HG02973 (cell line): ENCODE measurements at regions not wholly inside any gene's neighbourhood (a gene's known extent, or its start where the extent isn't known, plus 50 kb on each side); places are given as distances from the start of the nearest gene placed in this dataset.

Experiments used
- ATAC-seq: cut with Tn5 transposase; IDR thresholded peaks from one replicate; pipeline ENCODE4 v1.9.1; 2021; ENCODE audit warnings: moderate library complexity; ENCODE audit not compliant: unreplicated experiment

DNA sequence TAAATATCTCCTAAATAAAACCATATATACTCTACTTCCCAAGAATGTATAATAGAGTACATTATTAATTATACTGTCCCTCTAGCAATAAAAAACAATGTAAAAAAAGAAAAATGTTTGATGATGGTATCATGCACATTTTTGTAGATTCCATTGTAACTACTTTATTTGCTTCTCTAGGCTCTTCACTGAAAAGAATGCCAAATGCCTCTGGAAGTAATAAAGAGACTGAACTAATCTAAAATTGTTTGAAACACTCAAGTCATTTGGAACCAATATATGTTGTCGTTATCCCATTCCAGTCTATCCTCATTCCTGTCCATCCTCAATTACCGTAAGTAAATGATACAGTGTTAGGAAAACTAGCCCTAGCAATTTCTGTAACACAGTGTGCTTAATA is 233.6 kb downstream of the C12orf50 start:
- ATAC-seq: no peak

- ATAC-seq: no peak
These were observed 234.3 kb downstream of the C12orf50 start for GRCh38 chr12:87794854-87795253.

DNA sequence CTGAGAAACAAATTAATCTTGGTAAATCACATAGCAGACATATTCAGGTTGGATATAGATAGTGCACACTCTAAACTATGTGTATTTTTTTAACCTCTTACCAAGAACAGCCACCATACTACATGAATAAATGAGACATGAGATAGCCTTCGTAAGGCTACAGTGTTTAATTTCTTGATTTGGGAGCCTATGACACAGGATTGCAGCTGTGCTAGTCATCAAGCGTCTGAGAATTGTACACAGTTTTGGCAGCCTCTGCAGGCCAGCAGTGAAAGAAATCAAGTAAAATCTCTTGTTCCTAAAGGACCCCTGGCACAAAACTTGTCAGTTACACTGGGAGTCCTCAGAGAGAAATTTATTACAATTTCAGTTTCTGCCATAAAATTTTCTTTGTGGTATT is 236.1 kb downstream of the C12orf50 start:
- no peak for ATAC-seq

GRCh38 chr12:87784350-87784749 is 244.9 kb downstream of the C12orf50 start:
- no peak for ATAC-seq

DNA sequence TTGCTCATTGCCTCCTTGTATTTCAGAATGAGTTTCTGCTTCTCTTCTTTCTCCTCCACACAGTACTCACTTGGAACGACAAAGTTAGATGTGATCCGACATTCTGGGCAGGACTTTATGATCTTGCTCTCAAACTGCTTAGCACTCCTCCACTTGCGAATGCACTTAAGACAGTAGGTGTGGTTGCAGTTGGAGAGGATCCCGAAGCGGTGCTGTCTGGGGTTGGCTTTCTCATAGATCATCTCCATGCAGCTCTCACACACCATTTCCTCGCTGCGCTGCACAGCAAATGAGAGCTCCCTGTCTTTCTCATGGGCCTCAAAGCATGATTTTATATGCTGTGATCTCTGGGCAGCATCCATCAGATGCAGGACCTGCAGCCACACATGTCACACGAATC is 245.7 kb downstream of the C12orf50 start:
- ATAC-seq: no peak

GRCh38 chr12:87782838-87783237 is 246.4 kb downstream of the C12orf50 start:
- ATAC-seq: no peak

GRCh38 chr12:87779858-87780498 is 249.2 kb downstream of the C12orf50 start:
- ATAC-seq: no peak

- no peak for ATAC-seq
These were observed 250.2 kb downstream of the C12orf50 start for GRCh38 chr12:87779016-87779415.

DNA sequence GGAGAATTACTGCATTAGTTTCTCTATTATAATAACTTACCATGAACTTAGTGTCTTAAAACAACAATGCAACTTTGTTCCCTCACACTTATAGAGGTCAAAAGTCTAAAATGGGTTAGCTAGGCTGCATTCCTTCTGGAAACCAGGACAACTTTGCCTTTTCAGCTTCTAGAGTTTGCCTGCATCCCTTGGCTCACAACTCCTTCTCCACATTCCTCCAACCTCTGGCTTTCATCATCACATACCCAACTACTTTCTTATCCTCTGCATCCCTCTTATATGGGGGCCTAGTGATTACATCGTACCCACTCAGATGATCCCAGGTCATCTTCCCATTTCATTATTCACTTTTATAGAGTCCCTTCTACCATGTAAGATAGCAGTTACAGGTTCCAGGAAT is 251.1 kb downstream of the C12orf50 start:
- ATAC-seq: no peak

DNA sequence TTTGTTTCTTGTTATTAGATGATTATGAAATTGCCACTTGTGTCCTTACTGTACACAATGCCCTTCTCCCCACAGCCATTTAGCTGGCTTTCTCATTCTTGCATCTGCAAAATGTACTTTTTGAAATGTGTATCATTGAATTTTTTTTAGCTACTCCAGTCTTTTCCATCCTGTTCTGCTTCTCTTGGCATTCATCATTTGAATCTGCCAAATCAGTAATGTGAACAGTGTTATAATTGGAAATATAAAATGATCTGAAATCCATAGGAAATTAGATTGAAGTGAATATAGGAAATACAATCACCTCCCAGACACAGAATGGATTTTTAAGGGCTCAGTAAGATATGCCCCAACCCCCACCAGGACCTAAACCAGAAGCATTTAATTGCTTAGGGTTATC is 253.4 kb downstream of the C12orf50 start:
- ATAC-seq: no peak

DNA sequence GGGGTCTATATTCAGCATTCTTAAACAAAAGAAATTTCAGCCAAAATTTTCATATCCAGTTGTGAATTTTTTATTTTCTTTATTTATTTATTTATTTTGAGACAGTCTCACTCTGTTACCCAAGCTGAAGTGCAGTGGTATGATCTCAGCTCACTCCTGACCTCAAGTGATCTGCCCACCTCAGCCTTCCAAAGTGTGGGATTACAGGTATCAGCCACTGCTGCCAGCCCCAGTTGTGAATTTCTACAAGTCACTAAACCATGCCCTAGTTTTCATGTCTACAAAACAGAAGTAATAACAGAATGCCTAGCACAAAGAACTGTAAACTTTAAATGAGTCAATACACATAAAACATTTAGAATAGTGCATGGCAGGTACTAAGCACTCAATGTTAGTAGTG is 254.2 kb downstream of the C12orf50 start:
- no peak for ATAC-seq

DNA sequence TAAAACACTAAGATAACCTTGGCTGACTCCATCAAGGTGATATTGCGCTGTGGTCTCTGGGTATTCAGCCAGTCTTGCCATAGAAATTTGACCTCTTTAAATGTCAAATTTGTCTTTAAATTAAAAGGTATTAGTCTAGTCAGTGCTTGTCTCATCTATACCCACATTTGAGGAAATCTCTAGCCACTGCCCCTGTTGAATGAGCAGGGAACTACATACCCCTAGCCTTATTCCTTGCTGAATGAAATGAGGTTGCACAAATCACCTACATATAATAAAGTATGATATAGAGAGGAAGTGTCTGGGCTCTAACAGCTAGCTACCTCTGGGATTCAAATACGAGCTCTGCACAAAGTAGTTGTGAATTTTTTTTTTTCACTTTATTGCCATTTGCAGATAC is 256.8 kb downstream of the C12orf50 start:
- ATAC-seq: no peak

DNA sequence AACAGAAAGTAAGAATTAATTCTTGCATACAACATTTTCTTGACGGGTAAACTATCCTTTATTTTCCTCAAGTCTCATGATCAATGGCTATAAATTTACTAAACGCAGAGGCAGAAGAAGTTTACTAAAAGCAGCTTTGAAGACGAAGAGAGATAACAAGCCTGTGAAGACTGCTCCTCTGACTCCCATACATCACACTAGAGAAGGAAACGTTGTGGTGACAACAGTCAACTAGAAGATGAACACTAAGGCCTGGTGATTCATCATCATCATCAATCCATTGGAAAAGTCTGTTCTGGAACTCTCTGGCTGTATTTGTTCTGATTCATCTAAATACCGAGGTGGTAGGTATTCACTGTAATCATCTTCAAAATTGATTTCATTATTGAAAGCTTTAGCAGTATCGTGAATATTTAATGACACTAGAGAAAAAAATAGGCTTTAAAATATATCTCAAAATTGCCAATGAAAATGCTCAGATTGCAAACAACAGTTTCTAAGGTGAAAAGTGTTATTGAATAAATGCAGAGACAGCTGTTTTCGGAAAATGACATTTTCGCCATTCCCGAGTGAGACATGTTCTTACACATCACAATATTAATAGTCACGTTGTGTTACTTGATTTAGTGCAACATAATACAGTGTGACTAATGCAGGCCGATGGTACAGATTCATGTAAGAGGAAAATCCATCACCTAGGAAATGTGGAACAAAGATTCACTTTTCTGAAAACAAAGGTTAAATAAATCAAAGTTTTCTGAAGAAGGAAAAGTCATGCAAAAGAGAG is 260.5 kb downstream of the C12orf50 start:
- no peak for ATAC-seq

DNA sequence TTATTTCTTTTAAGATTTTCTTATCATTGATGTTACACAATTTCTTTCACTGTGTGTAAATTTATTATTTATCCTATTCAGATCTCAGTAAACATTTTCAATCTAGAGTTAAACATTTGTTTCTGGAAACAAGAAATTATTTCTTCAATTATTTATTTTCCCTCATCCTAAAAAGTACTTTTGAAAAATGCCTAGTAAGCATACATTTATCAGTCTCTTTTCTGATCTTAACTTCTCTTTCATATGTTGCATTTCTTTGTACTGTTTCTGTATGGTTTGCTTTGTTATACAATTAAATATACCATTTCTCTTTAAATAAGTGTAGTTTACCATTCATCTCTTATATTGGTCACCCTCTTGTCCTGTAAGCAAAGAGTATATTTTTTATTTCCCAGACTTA is 263.2 kb downstream of the C12orf50 start:
- ATAC-seq: no peak

GRCh38 chr12:87760943-87761342 is 268.3 kb downstream of the C12orf50 start:
- no peak for ATAC-seq

DNA sequence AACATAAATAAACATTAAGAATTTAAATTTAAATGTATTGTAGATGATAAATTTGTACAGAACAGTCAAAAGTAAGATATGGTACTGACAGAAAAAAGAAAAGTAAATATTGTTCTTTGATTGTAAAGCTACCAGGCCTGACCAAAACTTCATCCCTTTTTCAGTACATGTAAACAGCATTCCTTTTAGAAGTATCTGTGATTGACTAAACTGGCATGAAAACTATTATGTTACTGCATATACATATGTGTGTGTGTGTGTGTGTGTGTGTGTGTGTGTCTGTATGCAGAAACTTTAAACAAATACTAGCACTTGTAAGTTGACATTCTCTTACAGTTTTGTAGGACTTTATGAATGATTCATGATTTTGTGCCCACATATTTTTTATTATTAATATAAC is 270.9 kb downstream of the C12orf50 start:
- no peak for ATAC-seq

DNA sequence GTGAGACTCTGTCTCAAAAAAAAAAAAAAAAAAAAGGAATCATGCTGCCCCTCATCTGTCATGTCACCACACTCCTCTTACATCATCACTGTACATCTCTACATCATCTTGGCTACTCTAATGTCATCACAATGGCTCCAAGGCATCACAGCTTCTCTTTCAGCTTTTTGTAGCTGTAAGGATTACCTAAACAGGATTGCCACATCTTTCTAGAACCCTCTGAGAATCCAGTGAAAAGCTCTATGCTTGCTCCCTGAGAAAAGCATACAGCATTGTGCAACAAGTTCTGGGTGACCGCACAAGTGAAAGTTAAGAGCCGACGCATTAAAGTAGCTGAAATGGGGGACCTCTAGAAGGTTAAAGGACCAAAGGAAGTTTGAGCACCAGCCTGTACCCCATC is 272.5 kb downstream of the C12orf50 start:
- no peak for ATAC-seq

- no peak for ATAC-seq
These were observed 273.1 kb downstream of the C12orf50 start for GRCh38 chr12:87756111-87756510.

- ATAC-seq: no peak
These were observed 300.1 kb downstream of the C12orf50 start for GRCh38 chr12:87728931-87729593.

DNA sequence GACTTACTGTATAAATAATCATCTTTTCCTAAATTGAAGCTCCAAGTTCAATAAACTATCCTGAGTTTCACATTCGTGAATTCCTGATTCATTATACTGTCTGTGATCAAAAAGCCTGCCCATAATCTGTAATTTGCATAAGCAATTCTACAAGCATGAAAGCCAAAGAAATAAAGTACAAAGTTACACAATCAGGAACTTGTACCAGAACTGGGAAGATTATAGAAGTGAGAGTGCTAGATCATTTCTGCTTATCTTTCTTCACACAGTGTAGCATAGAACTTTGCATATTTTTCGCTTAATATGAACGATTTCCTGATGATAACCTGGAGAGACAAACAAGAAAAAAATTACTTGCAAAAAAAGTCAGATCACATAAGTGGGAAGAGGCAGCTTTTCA is 308.2 kb downstream of the C12orf50 start:
- no peak for ATAC-seq

DNA sequence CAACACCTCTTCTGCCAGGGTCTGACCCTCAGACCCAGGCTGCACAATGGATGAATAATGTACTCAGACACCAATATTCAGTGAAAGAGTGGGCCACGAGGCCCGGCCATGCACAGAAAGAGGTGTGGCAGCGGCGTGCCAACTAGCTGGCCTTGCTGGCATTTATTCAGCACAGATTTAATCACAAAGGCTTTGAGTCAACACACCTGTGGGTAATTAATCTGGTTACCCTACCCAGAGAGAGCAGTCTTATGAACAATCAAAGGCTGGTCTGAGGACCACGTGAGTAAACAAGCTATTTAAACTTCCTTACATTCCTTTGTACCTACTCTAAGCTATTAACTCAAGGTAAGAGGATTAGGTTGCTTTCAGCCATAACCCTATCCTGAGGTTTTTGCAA is 324.8 kb downstream of the C12orf50 start:
- ATAC-seq: no peak

- ATAC-seq: no peak
These were observed 338.9 kb downstream of the C12orf50 start for GRCh38 chr12:87690236-87690810.
